ENCODE measurements at regions not wholly inside any gene's neighbourhood (a gene's known extent, or its start where the extent isn't known, plus 50 kb on each side); places are given as distances from the start of the nearest gene placed in this dataset.
"Not testable (repeated sequence)": the region's sequence is repeated elsewhere in the genome, so short reads cannot be mapped to it uniquely, and the experiment has no call there.

GRCh38 chr9:67452941-67453340, 405.8 kb upstream of the ANKRD20A1 start:
- ATAC-seq (ENCODE audit: low read depth); H3K36me3 ChIP-seq (ENCODE audit: control insufficient read depth, insufficient read depth, low read length); H3K9ac ChIP-seq (ENCODE audit: low read depth, low read length); H4K5ac ChIP-seq (ENCODE audit: low read depth, low read length); intact Hi-C loops (cut with micrococcal nuclease); H3K27ac ChIP-seq (ENCODE audit: insufficient read depth, low read length); H3K23ac ChIP-seq (ENCODE audit: low read depth, low read length); H2BK5ac ChIP-seq (ENCODE audit: low read depth, low read length, poor library complexity, severe bottlenecking); H3K14ac ChIP-seq (replicated peaks; ENCODE audit: low read depth, low read length); H3K9me1 ChIP-seq (ENCODE audit: insufficient read depth, low read length); H2AFZ ChIP-seq (replicated peaks; ENCODE audit: low read length, poor library complexity); CTCF ChIA-PET; DNase-seq; BruUV-seq (replicated peaks); H2AK5ac ChIP-seq (ENCODE audit: low read depth, low read length); POLR2A ChIA-PET (ENCODE audit: unreplicated experiment); H2AK9ac ChIP-seq (replicated peaks; ENCODE audit: low read depth, low read length, poor library complexity); H3K4me2 ChIP-seq (ENCODE audit: low read depth, low read length); H3K4me1 ChIP-seq (ENCODE audit: control insufficient read depth, insufficient read depth, low read length); H3K9me3 ChIP-seq (ENCODE audit: control insufficient read depth, insufficient read depth, low read length); H3K4ac ChIP-seq (ENCODE audit: low read depth, low read length); in situ Hi-C loops (cut with MboI; ENCODE audit: low sequenced_read_pairs); H2BK15ac ChIP-seq (ENCODE audit: low read depth, low read length); H3K27me3 ChIP-seq (ENCODE audit: control insufficient read depth, insufficient read depth, low read length); H3K18ac ChIP-seq (ENCODE audit: low read depth, low read length); H4K20me1 ChIP-seq (ENCODE audit: insufficient read depth, low read length); H3K79me1 ChIP-seq (ENCODE audit: low read depth in 1 of 2, low read length in 2 of 2); H2BK20ac ChIP-seq (ENCODE audit: low read depth, low read length); H2BK120ac ChIP-seq (ENCODE audit: low read depth, low read length); H3K4me3 ChIP-seq (ENCODE audit: insufficient read depth, low read depth, low read length); H4K91ac ChIP-seq (ENCODE audit: insufficient read depth, low read depth, low read length); H3K56ac ChIP-seq (ENCODE audit: extremely low read depth, insufficient read depth, low read length); dilution Hi-C loops (cut with HindIII; ENCODE audit: low sequenced_read_pairs, unreplicated experiment); H4K8ac ChIP-seq (ENCODE audit: low read depth in 2 of 2, low read length in 2 of 2): not testable (repeated sequence)
- no CpG with 5 or more reads among the region's 3 CpGs for WGBS, 2 experiments (ENCODE audit: extremely low coverage in 2 of 2, insufficient read length in 1 of 2)

- H2AK9ac ChIP-seq (replicated peaks; ENCODE audit: low read depth, low read length, poor library complexity); POLR2A ChIA-PET (ENCODE audit: unreplicated experiment); H2BK5ac ChIP-seq (ENCODE audit: low read depth, low read length, poor library complexity, severe bottlenecking); H3K4me2 ChIP-seq (ENCODE audit: low read depth, low read length); H3K14ac ChIP-seq (replicated peaks; ENCODE audit: low read depth, low read length); H2BK15ac ChIP-seq (ENCODE audit: low read depth, low read length); CTCF ChIA-PET; H4K91ac ChIP-seq (ENCODE audit: insufficient read depth, low read depth, low read length); H3K9me3 ChIP-seq (ENCODE audit: control insufficient read depth, insufficient read depth, low read length); dilution Hi-C loops (cut with HindIII; ENCODE audit: low sequenced_read_pairs, unreplicated experiment); H4K20me1 ChIP-seq (ENCODE audit: insufficient read depth, low read length); H3K27ac ChIP-seq (ENCODE audit: insufficient read depth, low read length); ATAC-seq (ENCODE audit: low read depth); H2BK20ac ChIP-seq (ENCODE audit: low read depth, low read length); H4K5ac ChIP-seq (ENCODE audit: low read depth, low read length); H3K56ac ChIP-seq (ENCODE audit: extremely low read depth, insufficient read depth, low read length); H2AFZ ChIP-seq (replicated peaks; ENCODE audit: low read length, poor library complexity); H3K9ac ChIP-seq (ENCODE audit: low read depth, low read length); BruUV-seq (replicated peaks); H4K8ac ChIP-seq (ENCODE audit: low read depth in 2 of 2, low read length in 2 of 2); intact Hi-C loops (cut with micrococcal nuclease); H3K4me3 ChIP-seq (ENCODE audit: insufficient read depth, low read depth, low read length); DNase-seq; H2AK5ac ChIP-seq (ENCODE audit: low read depth, low read length); H2BK120ac ChIP-seq (ENCODE audit: low read depth, low read length); in situ Hi-C loops (cut with MboI; ENCODE audit: low sequenced_read_pairs); H3K4ac ChIP-seq (ENCODE audit: low read depth, low read length); H3K18ac ChIP-seq (ENCODE audit: low read depth, low read length); H3K36me3 ChIP-seq (ENCODE audit: control insufficient read depth, insufficient read depth, low read length); H3K79me1 ChIP-seq (ENCODE audit: low read depth in 1 of 2, low read length in 2 of 2); H3K4me1 ChIP-seq (ENCODE audit: control insufficient read depth, insufficient read depth, low read length); H3K23ac ChIP-seq (ENCODE audit: low read depth, low read length); H3K9me1 ChIP-seq (ENCODE audit: insufficient read depth, low read length); H3K27me3 ChIP-seq (ENCODE audit: control insufficient read depth, insufficient read depth, low read length): not testable (repeated sequence)
- WGBS, 2 experiments (ENCODE audit: extremely low coverage in 2 of 2, insufficient read length in 1 of 2): no CpG with 5 or more reads among the region's 3 CpGs
Measured at GRCh38 chr9:67442313-67442712, 416.4 kb upstream of the ANKRD20A1 start.
